ENCODE measurements at regions not wholly inside any gene's neighbourhood (a gene's known extent, or its start where the extent isn't known, plus 50 kb on each side); places are given as distances from the start of the nearest gene placed in this dataset.

- no peak for TF ChIP-seq CTCF (IDR thresholded peaks at IDR 0.05; ENCODE audit: insufficient read depth, low read length)
- no peak for TF ChIP-seq POLR2AphosphoS5 (IDR thresholded peaks at IDR 0.05; ENCODE audit: low read depth)
These were observed 418.2 kb upstream of the ADGRL2 start for GRCh38 chr1:81382561-81382960.
